ENCODE measurements at regions not wholly inside any gene's neighbourhood (a gene's known extent, or its start where the extent isn't known, plus 50 kb on each side); places are given as distances from the start of the nearest gene placed in this dataset.

DNA sequence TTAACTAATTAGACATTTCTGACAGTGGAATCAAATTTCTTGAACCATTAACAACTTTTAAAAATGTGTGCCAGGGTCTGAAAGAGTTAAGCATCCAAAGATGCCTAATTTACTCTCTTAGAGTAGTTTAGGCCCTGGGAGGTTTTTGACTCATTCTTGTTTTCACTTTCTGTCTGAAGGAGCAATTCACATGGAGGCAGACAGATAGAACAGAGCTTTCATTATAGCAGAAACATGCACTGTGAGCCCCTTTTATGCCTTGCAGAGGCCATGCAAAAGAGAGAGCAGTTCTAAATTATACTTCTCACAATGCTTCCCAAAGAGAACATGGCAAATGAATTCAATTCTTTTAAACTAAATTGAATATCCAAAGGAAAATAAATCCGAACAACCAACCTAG, 554.8 kb downstream of the MFSD1 start:
- Histone ChIP-seq H3K36me3 (ENCODE audit: control insufficient read depth in 2 of 2, insufficient read depth in 1 of 2, low read length in 2 of 2) (no peaks in the 10 kb centered on the region), H3K4me1 (ENCODE audit: control insufficient read depth, insufficient read depth, low read length) (no peaks in the 10 kb centered on the region), H3K9me3 (ENCODE audit: control insufficient read depth, insufficient read depth, low read depth, low read length) (no peaks in the 10 kb centered on the region), H3K4me3 (ENCODE audit: low read depth, low read length) (no peak overlapping the region), H3K27ac (ENCODE audit: extremely low read depth, low read depth, low read length) (no peak overlapping the region)
- CTCF ChIA-PET = interaction anchor here (0.6 kb wide), 2 partner anchors 121 to 143 kb away, joined by 3 read pairs; no protein-coding TSS in a partner anchor
- POLR2A ChIA-PET = no interaction called here
- no peak for TF ChIP-seq ZNF280C (tag by site-specific recombination; IDR thresholded peaks at IDR 0.05)
- TF ChIP-seq ZNF214 (tag by site-specific recombination; IDR thresholded peaks at IDR 0.05; ENCODE audit: borderline replicate concordance) = no peak
- TF ChIP-seq SP3 (tag by site-specific recombination; IDR thresholded peaks at IDR 0.05) = no peak
- TF ChIP-seq, protein P1, sequence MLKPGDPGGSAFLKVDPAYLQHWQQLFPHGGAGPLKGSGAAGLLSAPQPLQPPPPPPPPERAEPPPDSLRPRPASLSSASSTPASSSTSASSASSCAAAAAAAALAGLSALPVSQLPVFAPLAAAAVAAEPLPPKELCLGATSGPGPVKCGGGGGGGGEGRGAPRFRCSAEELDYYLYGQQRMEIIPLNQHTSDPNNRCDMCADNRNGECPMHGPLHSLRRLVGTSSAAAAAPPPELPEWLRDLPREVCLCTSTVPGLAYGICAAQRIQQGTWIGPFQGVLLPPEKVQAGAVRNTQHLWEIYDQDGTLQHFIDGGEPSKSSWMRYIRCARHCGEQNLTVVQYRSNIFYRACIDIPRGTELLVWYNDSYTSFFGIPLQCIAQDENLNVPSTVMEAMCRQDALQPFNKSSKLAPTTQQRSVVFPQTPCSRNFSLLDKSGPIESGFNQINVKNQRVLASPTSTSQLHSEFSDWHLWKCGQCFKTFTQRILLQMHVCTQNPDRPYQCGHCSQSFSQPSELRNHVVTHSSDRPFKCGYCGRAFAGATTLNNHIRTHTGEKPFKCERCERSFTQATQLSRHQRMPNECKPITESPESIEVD (tag by site-specific recombination; IDR thresholded peaks at IDR 0.05) = no peak
- TF ChIP-seq ZNF677 (tag by site-specific recombination; IDR thresholded peaks at IDR 0.05) = no peak
- no peak for TF ChIP-seq ZNF626 (tag by site-specific recombination; IDR thresholded peaks at IDR 0.05)
- no peak for TF ChIP-seq ZSCAN4 (tag by site-specific recombination; IDR thresholded peaks at IDR 0.05)
- no peak for TF ChIP-seq OSR2 (tag by site-specific recombination; IDR thresholded peaks at IDR 0.05)
- no peak for TF ChIP-seq ZSCAN16 (tag by site-specific recombination; IDR thresholded peaks at IDR 0.05)
- no peak for TF ChIP-seq ZNF621 (tag by site-specific recombination; IDR thresholded peaks at IDR 0.05)
- TF ChIP-seq KLF1 (tag by site-specific recombination; IDR thresholded peaks at IDR 0.05) = no peak
- TF ChIP-seq, protein P2, sequence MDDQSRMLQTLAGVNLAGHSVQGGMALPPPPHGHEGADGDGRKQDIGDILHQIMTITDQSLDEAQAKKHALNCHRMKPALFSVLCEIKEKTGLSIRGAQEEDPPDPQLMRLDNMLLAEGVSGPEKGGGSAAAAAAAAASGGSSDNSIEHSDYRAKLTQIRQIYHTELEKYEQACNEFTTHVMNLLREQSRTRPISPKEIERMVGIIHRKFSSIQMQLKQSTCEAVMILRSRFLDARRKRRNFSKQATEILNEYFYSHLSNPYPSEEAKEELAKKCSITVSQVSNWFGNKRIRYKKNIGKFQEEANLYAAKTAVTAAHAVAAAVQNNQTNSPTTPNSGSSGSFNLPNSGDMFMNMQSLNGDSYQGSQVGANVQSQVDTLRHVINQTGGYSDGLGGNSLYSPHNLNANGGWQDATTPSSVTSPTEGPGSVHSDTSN (CRISPR knock-in tag; IDR thresholded peaks at IDR 0.05) = no peak
- no peak for TF ChIP-seq ZNF404 (tag by site-specific recombination; IDR thresholded peaks at IDR 0.05)
- TF ChIP-seq OVOL3 (tag by site-specific recombination; IDR thresholded peaks at IDR 0.05) = no peak

DNA sequence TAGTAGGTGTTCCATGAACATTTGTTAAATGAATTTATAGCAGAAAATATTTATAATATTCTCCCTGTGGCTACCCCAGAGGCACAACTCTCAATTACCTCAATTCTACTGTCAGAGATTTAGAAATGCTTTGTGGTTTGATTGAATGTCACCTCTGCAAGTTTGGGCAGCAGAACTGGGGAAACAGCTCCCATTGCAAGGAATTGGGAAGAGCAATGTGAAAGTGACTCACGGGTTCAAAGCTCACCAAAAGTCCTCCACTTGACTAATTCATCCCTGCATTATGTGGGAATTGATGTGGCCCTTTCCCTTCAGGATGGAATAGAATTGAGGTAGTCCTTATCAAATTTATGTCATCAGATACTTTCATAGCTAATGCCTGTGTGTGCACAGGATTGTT, 562.7 kb downstream of the MFSD1 start:
- CTCF ChIA-PET = interaction anchor here (0.6 kb wide), 1 partner anchor 113 kb away, joined by 3 read pairs; no protein-coding TSS in a partner anchor
- POLR2A ChIA-PET = no interaction called here
- no peak overlapping the region for H3K27ac ChIP-seq (ENCODE audit: extremely low read depth, low read depth, low read length)
- H3K36me3 ChIP-seq (ENCODE audit: control insufficient read depth in 2 of 2, insufficient read depth in 1 of 2, low read length in 2 of 2) = no peaks in the 10 kb centered on the region
- no peaks in the 10 kb centered on the region for H3K9me3 ChIP-seq (ENCODE audit: control insufficient read depth, insufficient read depth, low read depth, low read length)
- TF ChIP-seq ZNF114 (tag by site-specific recombination; IDR thresholded peaks at IDR 0.05) (no peak), KLF17 (tag by site-specific recombination; IDR thresholded peaks at IDR 0.05) (no peak), ZNF24 (tag by site-specific recombination; IDR thresholded peaks at IDR 0.05) (no peak), SP7 (tag by site-specific recombination; IDR thresholded peaks at IDR 0.05) (no peak), ZNF473 (tag by site-specific recombination; IDR thresholded peaks at IDR 0.05) (no peak), ZNF23 (tag by site-specific recombination; IDR thresholded peaks at IDR 0.05; ENCODE audit: borderline replicate concordance) (no peak), ZNF777 (tag by site-specific recombination; IDR thresholded peaks at IDR 0.05; ENCODE audit: borderline replicate concordance) (no peak), ZNF184 (tag by site-specific recombination; IDR thresholded peaks at IDR 0.05) (no peak), ZNF670 (tag by site-specific recombination; IDR thresholded peaks at IDR 0.05; ENCODE audit: low read depth) (no peak), ZNF529 (tag by site-specific recombination; IDR thresholded peaks at IDR 0.05; ENCODE audit: insufficient replicate concordance) (no peak), ZNF623 (tag by site-specific recombination; IDR thresholded peaks at IDR 0.05) (no peak), BCL6B (tag by site-specific recombination; IDR thresholded peaks at IDR 0.05) (no peak)
- TF ChIP-seq, protein P3, sequence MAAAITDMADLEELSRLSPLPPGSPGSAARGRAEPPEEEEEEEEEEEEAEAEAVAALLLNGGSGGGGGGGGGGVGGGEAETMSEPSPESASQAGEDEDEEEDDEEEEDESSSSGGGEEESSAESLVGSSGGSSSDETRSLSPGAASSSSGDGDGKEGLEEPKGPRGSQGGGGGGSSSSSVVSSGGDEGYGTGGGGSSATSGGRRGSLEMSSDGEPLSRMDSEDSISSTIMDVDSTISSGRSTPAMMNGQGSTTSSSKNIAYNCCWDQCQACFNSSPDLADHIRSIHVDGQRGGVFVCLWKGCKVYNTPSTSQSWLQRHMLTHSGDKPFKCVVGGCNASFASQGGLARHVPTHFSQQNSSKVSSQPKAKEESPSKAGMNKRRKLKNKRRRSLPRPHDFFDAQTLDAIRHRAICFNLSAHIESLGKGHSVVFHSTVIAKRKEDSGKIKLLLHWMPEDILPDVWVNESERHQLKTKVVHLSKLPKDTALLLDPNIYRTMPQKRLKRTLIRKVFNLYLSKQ (tag by site-specific recombination; IDR thresholded peaks at IDR 0.05; ENCODE audit: borderline replicate concordance) = no peak
- no peaks in the 10 kb centered on the region for H3K4me1 ChIP-seq (ENCODE audit: control insufficient read depth, insufficient read depth, low read length)
- H3K4me3 ChIP-seq (ENCODE audit: low read depth, low read length) = no peak overlapping the region

All from HEK293 (cell line).